HG03066 (cell line): ENCODE measurements at regions not wholly inside any gene's neighbourhood (a gene's known extent, or its start where the extent isn't known, plus 50 kb on each side); places are given as distances from the start of the nearest gene placed in this dataset.
"Not testable (repeated sequence)": the region's sequence is repeated elsewhere in the genome, so short reads cannot be mapped to it uniquely, and the experiment has no call there.

Experiments used
- ATAC-seq: cut with Tn5 transposase; IDR thresholded peaks from one replicate; pipeline ENCODE4 v1.9.1; 2021; ENCODE audit warnings: low read depth; ENCODE audit not compliant: unreplicated experiment

GRCh38 chr4:183044924-183045640 is 54.0 kb upstream of the WWC2 start:
- ATAC-seq: not testable (repeated sequence)

GRCh38 chr4:183038436-183038835 is 60.6 kb upstream of the WWC2 start:
- no peak for ATAC-seq

GRCh38 chr4:183035726-183036415 is 63.2 kb upstream of the WWC2 start:
- no peak for ATAC-seq

GRCh38 chr4:183035256-183035655 is 63.8 kb upstream of the WWC2 start:
- ATAC-seq: no peak

- no peak for ATAC-seq
Measured at GRCh38 chr4:183030823-183031222, 68.2 kb upstream of the WWC2 start.

- ATAC-seq: no peak
Measured at GRCh38 chr4:183030309-183030708, 68.7 kb upstream of the WWC2 start.

GRCh38 chr4:183029365-183029764 is 69.7 kb upstream of the WWC2 start:
- ATAC-seq: no peak

- no peak for ATAC-seq
Measured at GRCh38 chr4:183026701-183027100, 72.4 kb upstream of the WWC2 start.

GRCh38 chr4:183022617-183023016 is 76.4 kb upstream of the WWC2 start:
- ATAC-seq: no peak

- no peak for ATAC-seq
Measured at GRCh38 chr4:183017962-183018361, 81.1 kb upstream of the WWC2 start.

- ATAC-seq: no peak
Measured at GRCh38 chr4:183014361-183015084, 84.5 kb upstream of the WWC2 start.

GRCh38 chr4:183013730-183014002 is 85.4 kb upstream of the WWC2 start:
- no peak for ATAC-seq

GRCh38 chr4:183012879-183013729 is 86.0 kb upstream of the WWC2 start:
- no peak for ATAC-seq

- ATAC-seq: no peak
Measured at GRCh38 chr4:183011213-183011907, 87.7 kb upstream of the WWC2 start.

GRCh38 chr4:183008492-183008891 is 90.6 kb upstream of the WWC2 start:
- ATAC-seq: no peak

- ATAC-seq: not testable (repeated sequence)
Measured at GRCh38 chr4:183004370-183004769, 87.2 kb upstream of the DCTD start.

GRCh38 chr4:182994171-182994570 is 77.0 kb upstream of the DCTD start:
- ATAC-seq: no peak

- ATAC-seq: peak; percentile 56
Measured at GRCh38 chr4:182978152-182978827, 61.1 kb upstream of the DCTD start.

GRCh38 chr4:182975806-182976205 is 58.6 kb upstream of the DCTD start:
- ATAC-seq: peak; percentile 40

- ATAC-seq: no peak
Measured at GRCh38 chr4:182973941-182974340, 56.8 kb upstream of the DCTD start.
